Breast epithelium (tissue), 4 donors: ENCODE measurements at regions not wholly inside any gene's neighbourhood (a gene's known extent, or its start where the extent isn't known, plus 50 kb on each side); places are given as distances from the start of the nearest gene placed in this dataset.

Source experiments
- DNase-seq, 2 donors: peaks; one replicate each; pipeline ENCODE4 v3.0.0-alpha.2; 2019; ENCODE audit warnings: low spot score in 2 of 2
- H3K27ac ChIP-seq, 2 donors: fragments of 200-600 bp; sonication (generic) in 1 of 2; one replicate each; pipeline ENCODE4 v1.5.1; 2016 to 2019; ENCODE audit warnings: mild to moderate bottlenecking in 1 of 2
- H3K27me3 ChIP-seq, 2 donors: fragments of 200-600 bp; sonication (generic) in 1 of 2; one replicate each; pipeline versions ENCODE4 v1.5.1 to v1.6.0; 2017 to 2019; ENCODE audit warnings: control low read depth in 1 of 2, mild to moderate bottlenecking in 1 of 2
- H3K36me3 ChIP-seq: fragments of 200-600 bp; one replicate; pipeline ENCODE4 v1.5.1; 2019
- H3K4me1 ChIP-seq, 2 donors: fragments of 200-600 bp; sonication (generic); one replicate each; pipeline ENCODE4 v1.5.1; 2016 to 2019; ENCODE audit warnings: control low read depth in 1 of 2
- H3K4me3 ChIP-seq, 3 donors: fragments of 200-600 bp; sonication (generic); 1 replicate in 2 of 3; 2 replicates in 1 of 3; pipeline ENCODE4 v1.5.1; 2016 to 2019; ENCODE audit warnings: mild to moderate bottlenecking in 3 of 3, moderate library complexity in 2 of 3
- H3K9me3 ChIP-seq, 2 donors: fragments of 200-600 bp; sonication (generic) in 1 of 2; one replicate each; pipeline ENCODE4 v1.5.1; 2016 to 2019; ENCODE audit warnings: control low read depth in 1 of 2
- CTCF ChIP-seq, 3 donors: fragments of 450-650 bp; IDR thresholded peaks; one replicate each; pipeline ENCODE4 v1.5.1; 2016 to 2017; ENCODE audit warnings: antibody characterized with exemption in 3 of 3, mild to moderate bottlenecking in 3 of 3, moderate library complexity in 3 of 3
- POLR2A ChIP-seq: fragments of 450-650 bp; IDR thresholded peaks from one replicate; pipeline ENCODE4 v1.6.1; 2016; ENCODE audit warnings: antibody characterized with exemption, mild to moderate bottlenecking, moderate library complexity
- POLR2AphosphoS5 ChIP-seq, 3 donors: sonication (generic); formaldehyde crosslinking; IDR thresholded peaks; one replicate each; pipeline ENCODE4 v1.6.1; 2017; ENCODE audit warnings: antibody characterized with exemption in 3 of 3
- intact Hi-C: fragments of 100-400 bp; cut with DNase I; formaldehyde crosslinking; loops from one replicate; pipeline ENCODE4 v1.15.1; 2023; ENCODE audit warnings: low total_unique reads

- Histone ChIP-seq H3K4me3 (no peak overlapping the region), H3K4me1 (no peaks in the 10 kb centered on the region), H3K36me3 (no peaks in the 10 kb centered on the region), H3K27ac (no peak overlapping the region), H3K9me3 (no peaks in the 10 kb centered on the region), H3K27me3 (no peaks in the 10 kb centered on the region)
- intact Hi-C loops: no loop called here
- DNase-seq: no peak
- TF ChIP-seq CTCF (IDR thresholded peaks at IDR 0.05) (no peak), POLR2A (no peak)
Observed at GRCh38 chr6:168990019-168990751, 263.5 kb downstream of the THBS2 start.

- TF ChIP-seq POLR2A (no peak), CTCF (IDR thresholded peaks at IDR 0.05) (no peak), POLR2AphosphoS5 (IDR thresholded peaks at IDR 0.05) (no peak)
- Histone ChIP-seq H3K27me3 (no peaks in the 10 kb centered on the region), H3K4me3 (no peak overlapping the region), H3K9me3 (no peaks in the 10 kb centered on the region), H3K27ac (peak overlapping the region in 1 of 2 donors; percentile 22), H3K4me1 (no peaks in the 10 kb centered on the region), H3K36me3 (no peaks in the 10 kb centered on the region)
- intact Hi-C loops: no loop called here
- DNase-seq: no peak
Observed at GRCh38 chr6:168989421-168989820, 264.2 kb downstream of the THBS2 start.

DNA sequence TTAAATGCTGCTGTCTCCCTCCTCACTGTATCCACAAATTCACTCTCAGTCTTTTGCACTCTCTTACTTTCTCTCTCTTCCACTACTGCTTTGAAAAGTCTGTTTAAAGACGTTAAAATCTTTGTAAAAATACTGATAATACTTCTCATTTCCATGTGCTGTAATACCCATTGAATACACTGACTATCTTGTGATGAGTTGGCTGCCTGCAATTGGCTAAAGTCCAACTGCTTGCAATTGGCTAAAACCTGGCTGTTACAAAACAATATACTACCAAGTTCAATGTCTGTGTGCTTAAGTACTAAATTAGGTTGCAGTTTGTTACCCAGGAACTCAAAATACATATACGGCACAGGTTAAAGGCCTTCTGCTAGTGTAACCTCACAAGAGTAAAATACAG lies 264.8 kb downstream of the THBS2 start:
- Histone ChIP-seq H3K9me3 (no peaks in the 10 kb centered on the region), H3K36me3 (no peaks in the 10 kb centered on the region), H3K4me1 (no peaks in the 10 kb centered on the region), H3K27ac (peak overlapping the region in 1 of 2 donors; percentile 14), H3K27me3 (no peaks in the 10 kb centered on the region), H3K4me3 (no peak overlapping the region)
- intact Hi-C loops: no loop called here
- no peak for TF ChIP-seq POLR2A
- no peak for TF ChIP-seq POLR2AphosphoS5 (IDR thresholded peaks at IDR 0.05)
- no peak for TF ChIP-seq CTCF (IDR thresholded peaks at IDR 0.05)
- no peak for DNase-seq

DNA sequence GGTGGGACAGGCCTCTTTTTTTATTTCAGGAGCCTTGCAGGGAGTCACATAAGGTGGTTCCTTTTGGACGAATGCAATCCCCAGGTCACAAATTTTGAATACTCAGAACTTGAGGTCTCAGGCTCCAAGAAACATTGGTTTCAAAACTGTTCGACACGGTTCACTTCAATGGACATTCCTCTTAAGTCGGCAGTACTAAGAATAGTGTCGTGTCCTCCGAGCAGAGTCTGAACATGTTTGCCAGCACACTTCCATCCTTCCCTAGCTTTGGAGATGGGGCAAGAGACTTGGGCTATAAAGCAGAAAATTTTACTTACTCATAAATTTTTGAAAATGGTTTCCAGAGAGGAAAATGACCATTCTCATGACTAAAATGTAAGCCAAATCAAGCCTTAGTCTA lies 265.4 kb downstream of the THBS2 start:
- Histone ChIP-seq H3K27ac (peak overlapping the region in 1 of 2 donors; percentile 14), H3K4me3 (no peak overlapping the region), H3K4me1 (no peaks in the 10 kb centered on the region), H3K27me3 (no peaks in the 10 kb centered on the region), H3K36me3 (no peaks in the 10 kb centered on the region), H3K9me3 (no peaks in the 10 kb centered on the region)
- TF ChIP-seq POLR2AphosphoS5 (IDR thresholded peaks at IDR 0.05) (no peak), CTCF (IDR thresholded peaks at IDR 0.05) (no peak), POLR2A (no peak)
- no peak for DNase-seq
- intact Hi-C loops: no loop called here

GRCh38 chr6:168985705-168986104 lies 267.9 kb downstream of the THBS2 start:
- H3K4me1 ChIP-seq: no peaks in the 10 kb centered on the region
- H3K36me3 ChIP-seq: no peaks in the 10 kb centered on the region
- no peaks in the 10 kb centered on the region for H3K27me3 ChIP-seq
- TF ChIP-seq POLR2A (no peak), CTCF (IDR thresholded peaks at IDR 0.05) (no peak), POLR2AphosphoS5 (IDR thresholded peaks at IDR 0.05) (no peak)
- H3K9me3 ChIP-seq: peaks cover 0 to 2% of the 10 kb centered on the region in 2 donors
- intact Hi-C loops: loop anchor here (2.0 kb wide), 1 partner anchor 45 kb away; no protein-coding TSS in a partner anchor
- DNase-seq: no peak
- H3K4me3 ChIP-seq: no peak overlapping the region
- no peak overlapping the region for H3K27ac ChIP-seq
